Dendritic cell treated with granulocyte-macrophage colony-stimulating factor and Interleukin-4, amounts not matched to agents 40 ng/mL and 50 ng/mL, for 4 days (primary cell): ENCODE measurements at regions not wholly inside any gene's neighbourhood (a gene's known extent, or its start where the extent isn't known, plus 50 kb on each side); places are given as distances from the start of the nearest gene placed in this dataset.
A peak's percentile ranks its signal among the peaks of the same experiment; 100 is the strongest.
"Not testable (repeated sequence)": the region's sequence is repeated elsewhere in the genome, so short reads cannot be mapped to it uniquely, and the experiment has no call there.

Source experiments
- H3K27ac Mint-ChIP-seq: one replicate; pipeline ENCODE4 v1.8.0; 2022; ENCODE audit warnings: mild to moderate bottlenecking, mixed read lengths
- H3K27me3 Mint-ChIP-seq: one replicate; pipeline ENCODE4 v1.8.0; 2022; ENCODE audit warnings: mild to moderate bottlenecking, mixed read lengths
- H3K36me3 Mint-ChIP-seq: one replicate; pipeline ENCODE4 v1.8.0; 2022; ENCODE audit warnings: low read depth, mixed read lengths
- H3K4me1 Mint-ChIP-seq: one replicate; pipeline ENCODE4 v1.8.0; 2022; ENCODE audit warnings: low read depth, mixed read lengths
- H3K4me3 Mint-ChIP-seq: one replicate; pipeline ENCODE4 v1.8.0; 2022; ENCODE audit warnings: mild to moderate bottlenecking, moderate library complexity, mixed read lengths
- H3K9me3 Mint-ChIP-seq: one replicate; pipeline ENCODE4 v1.8.0; 2022; ENCODE audit warnings: mixed read lengths
- intact Hi-C: fragments of 100-400 bp; cut with micrococcal nuclease; formaldehyde crosslinking; loops from one replicate; pipeline ENCODE4 v1.15.0; 2022

GRCh38 chr20:47972297-47972915 lies 187.1 kb upstream of the SULF2 start:
- H3K9me3 Mint-ChIP-seq, H3K36me3 Mint-ChIP-seq, intact Hi-C loops, H3K27ac Mint-ChIP-seq: not testable (repeated sequence)
- Mint-ChIP-seq H3K4me1 (peaks cover 53% of the 10 kb centered on the region), H3K4me3 (peak overlapping the region; percentile 10), H3K27me3 (peaks cover 30% of the 10 kb centered on the region)

- intact Hi-C loops: no loop called here
- no peaks in the 10 kb centered on the region for H3K9me3 Mint-ChIP-seq
- no peaks in the 10 kb centered on the region for H3K36me3 Mint-ChIP-seq
- H3K4me3 Mint-ChIP-seq: no peak overlapping the region
- H3K27ac Mint-ChIP-seq: no peak overlapping the region
- H3K27me3 Mint-ChIP-seq: peaks cover 34% of the 10 kb centered on the region
- H3K4me1 Mint-ChIP-seq: peaks cover 50% of the 10 kb centered on the region
These were observed 185.9 kb upstream of the SULF2 start for GRCh38 chr20:47971058-47971791.

- no peaks in the 10 kb centered on the region for H3K9me3 Mint-ChIP-seq
These were observed 185.1 kb upstream of the SULF2 start for GRCh38 chr20:47970282-47970903.

GRCh38 chr20:47969426-47969825 lies 184.1 kb upstream of the SULF2 start:
- no peaks in the 10 kb centered on the region for H3K9me3 Mint-ChIP-seq
- no peak overlapping the region for H3K4me3 Mint-ChIP-seq
- H3K27ac Mint-ChIP-seq: no peak overlapping the region
- peaks cover 36% of the 10 kb centered on the region for H3K27me3 Mint-ChIP-seq
- no peaks in the 10 kb centered on the region for H3K36me3 Mint-ChIP-seq
- H3K4me1 Mint-ChIP-seq: peaks cover 35% of the 10 kb centered on the region
- intact Hi-C loops: no loop called here

More at GRCh38 chr20:47970282-47970903, 185.1 kb upstream of the SULF2 start:
- peaks cover 45% of the 10 kb centered on the region for H3K4me1 Mint-ChIP-seq
- no peak overlapping the region for H3K27ac Mint-ChIP-seq
- H3K4me3 Mint-ChIP-seq: no peak overlapping the region
- H3K27me3 Mint-ChIP-seq: peaks cover 34% of the 10 kb centered on the region
- H3K36me3 Mint-ChIP-seq: no peaks in the 10 kb centered on the region
- intact Hi-C loops: no loop called here

GRCh38 chr20:47968541-47969310 lies 183.4 kb upstream of the SULF2 start:
- H3K4me3 Mint-ChIP-seq: no peak overlapping the region

GRCh38 chr20:47964149-47964548 lies 178.9 kb upstream of the SULF2 start:
- no peaks in the 10 kb centered on the region for H3K9me3 Mint-ChIP-seq
- no peaks in the 10 kb centered on the region for H3K4me1 Mint-ChIP-seq
- H3K27ac Mint-ChIP-seq: no peak overlapping the region
- H3K27me3 Mint-ChIP-seq: peaks cover 27% of the 10 kb centered on the region
- intact Hi-C loops: no loop called here
- no peaks in the 10 kb centered on the region for H3K36me3 Mint-ChIP-seq
- H3K4me3 Mint-ChIP-seq: no peak overlapping the region

More at GRCh38 chr20:47968541-47969310, 183.4 kb upstream of the SULF2 start:
- Mint-ChIP-seq H3K27me3 (peaks cover 36% of the 10 kb centered on the region), H3K9me3 (no peaks in the 10 kb centered on the region), H3K36me3 (no peaks in the 10 kb centered on the region), H3K27ac (no peak overlapping the region), H3K4me1 (peaks cover 30% of the 10 kb centered on the region)
- intact Hi-C loops: no loop called here

- no peaks in the 10 kb centered on the region for H3K4me1 Mint-ChIP-seq
- H3K27me3 Mint-ChIP-seq: peaks cover 25% of the 10 kb centered on the region
- intact Hi-C loops: no loop called here
- H3K9me3 Mint-ChIP-seq: no peaks in the 10 kb centered on the region
- no peaks in the 10 kb centered on the region for H3K36me3 Mint-ChIP-seq
- no peak overlapping the region for H3K27ac Mint-ChIP-seq
- H3K4me3 Mint-ChIP-seq: no peak overlapping the region
These were observed 177.7 kb upstream of the SULF2 start for GRCh38 chr20:47963022-47963421.

- intact Hi-C loops: no loop called here
- peaks cover 24% of the 10 kb centered on the region for H3K27me3 Mint-ChIP-seq
- H3K4me1 Mint-ChIP-seq: no peaks in the 10 kb centered on the region
- no peaks in the 10 kb centered on the region for H3K9me3 Mint-ChIP-seq
- H3K27ac Mint-ChIP-seq: no peak overlapping the region
- no peaks in the 10 kb centered on the region for H3K36me3 Mint-ChIP-seq
- H3K4me3 Mint-ChIP-seq: no peak overlapping the region
These were observed 177.1 kb upstream of the SULF2 start for GRCh38 chr20:47962286-47962963.

GRCh38 chr20:47960769-47961541 lies 175.7 kb upstream of the SULF2 start:
- H3K27me3 Mint-ChIP-seq: peaks cover 19% of the 10 kb centered on the region
- no peaks in the 10 kb centered on the region for H3K9me3 Mint-ChIP-seq
- no peaks in the 10 kb centered on the region for H3K4me1 Mint-ChIP-seq
- H3K4me3 Mint-ChIP-seq: no peak overlapping the region
- H3K27ac Mint-ChIP-seq: no peak overlapping the region
- intact Hi-C loops: no loop called here
- H3K36me3 Mint-ChIP-seq: no peaks in the 10 kb centered on the region

- H3K4me1 Mint-ChIP-seq: no peaks in the 10 kb centered on the region
- H3K4me3 Mint-ChIP-seq: no peak overlapping the region
- H3K9me3 Mint-ChIP-seq: no peaks in the 10 kb centered on the region
- no peak overlapping the region for H3K27ac Mint-ChIP-seq
- H3K27me3 Mint-ChIP-seq: peaks cover 20% of the 10 kb centered on the region
- intact Hi-C loops: no loop called here
- no peaks in the 10 kb centered on the region for H3K36me3 Mint-ChIP-seq
These were observed 175.0 kb upstream of the SULF2 start for GRCh38 chr20:47960277-47960676.

GRCh38 chr20:47957989-47958801 lies 172.9 kb upstream of the SULF2 start:
- H3K36me3 Mint-ChIP-seq, H3K4me3 Mint-ChIP-seq, H3K9me3 Mint-ChIP-seq, intact Hi-C loops, H3K27ac Mint-ChIP-seq, H3K4me1 Mint-ChIP-seq: not testable (repeated sequence)
- H3K27me3 Mint-ChIP-seq: peaks cover 29% of the 10 kb centered on the region

- Mint-ChIP-seq H3K27me3 (peaks cover 25% of the 10 kb centered on the region), H3K9me3 (no peaks in the 10 kb centered on the region), H3K4me1 (no peaks in the 10 kb centered on the region), H3K27ac (no peak overlapping the region), H3K4me3 (no peak overlapping the region), H3K36me3 (no peaks in the 10 kb centered on the region)
- intact Hi-C loops: no loop called here
These were observed 171.9 kb upstream of the SULF2 start for GRCh38 chr20:47957135-47957534.
